Endothelial cell of umbilical vein (primary cell): ENCODE measurements at regions not wholly inside any gene's neighbourhood (a gene's known extent, or its start where the extent isn't known, plus 50 kb on each side); places are given as distances from the start of the nearest gene placed in this dataset.

Experiments
- BruUV-seq: library from RNA; stranded (reverse); fragments of 400-500 nt; replicated peaks from 2 replicates; lab custom pipeline; 2021; lab: Mats Ljungman, UMichigan
- CTCF ChIA-PET: fragments of 300-600, 350-600 bp; sonication (Branson Sonifier 250); formaldehyde crosslinking; loops from one replicate; lab custom pipeline; 2021; ENCODE audit warnings: antibody characterized with exemption, inconsistent platforms; lab: Charles Lee
- POLR2A ChIA-PET: fragments of 300-600, 350-600 bp; sonication (Branson Sonifier 250); formaldehyde crosslinking; loops from one replicate; lab custom pipeline; 2021; ENCODE audit warnings: antibody characterized with exemption, inconsistent platforms; lab: Charles Lee
- DNase-seq: peaks from one replicate; pipeline ENCODE4 v3.0.0-alpha.2; 2011; ENCODE audit warnings: low read depth, low spot score
- FAIRE-seq: peaks from 2 replicates; lab custom pipeline; 2011; peaks lifted over from hg19 to GRCh38; lab: Jason Lieb, UNC
- H2AFZ ChIP-seq: 2 replicates; pipeline ENCODE4 v1.6.0; 2012; ENCODE audit warnings: low read depth, low read length, control low read depth, inconsistent platforms
- H3K27ac ChIP-seq: 2 replicates; pipeline ENCODE4 v1.5.1; 2011; ENCODE audit warnings: low read depth, mild to moderate bottlenecking, control low read depth, low read length, moderate library complexity; ENCODE audit not compliant: insufficient read depth
- H3K27me3 ChIP-seq, 2 experiments: 2 replicates each; pipeline versions ENCODE4 v1.6.0 to v1.6.1; 2011; ENCODE audit warnings: low read length in 2 of 2, mixed read lengths in 1 of 2; ENCODE audit not compliant: control insufficient read depth in 2 of 2, insufficient read depth in 2 of 2
- H3K36me3 ChIP-seq, 2 experiments: 2 replicates in 1 of 2; 3 replicates in 1 of 2; pipeline ENCODE4 v1.5.1; 2011; ENCODE audit warnings: low read length in 2 of 2, mild to moderate bottlenecking in 1 of 2, moderate library complexity in 1 of 2; ENCODE audit not compliant: control insufficient read depth in 2 of 2, insufficient read depth in 2 of 2; ENCODE audit errors: extremely low read depth in 1 of 2
- H3K4me1 ChIP-seq: 3 replicates; pipeline ENCODE4 v1.5.1; 2011; ENCODE audit warnings: mild to moderate bottlenecking, low read length; ENCODE audit not compliant: control insufficient read depth, insufficient read depth; ENCODE audit errors: extremely low read depth
- H3K4me2 ChIP-seq: 2 replicates; pipeline ENCODE4 v1.6.1; 2011; ENCODE audit warnings: low read length, control low read depth, mixed read lengths; ENCODE audit not compliant: insufficient read depth
- H3K4me3 ChIP-seq, 3 experiments: fragments of 200-600 bp in 1 of 3; sonication (generic), shearing (Covaris generic) in 1 of 3; replicated peaks in 1 of 3; 2 replicates each; pipeline ENCODE4 v1.5.1; 2011 to 2016; ENCODE audit warnings: control low read depth in 3 of 3, low read length in 3 of 3, mild to moderate bottlenecking in 2 of 3, inconsistent platforms in 1 of 3, low read depth in 1 of 3, moderate library complexity in 1 of 3; ENCODE audit not compliant: insufficient read depth in 1 of 3
- H3K79me2 ChIP-seq: 2 replicates; pipeline ENCODE4 v1.6.0; 2012; ENCODE audit warnings: low read length, inconsistent platforms; ENCODE audit not compliant: control insufficient read depth, insufficient read depth
- H3K9ac ChIP-seq: replicated peaks from 2 replicates; pipeline ENCODE3; 2011; ENCODE audit warnings: low read length, control low read depth; ENCODE audit not compliant: insufficient read depth; ENCODE audit errors: extremely low read depth
- H3K9me1 ChIP-seq: replicated peaks from 3 replicates; pipeline ENCODE4 v1.6.0; 2011; ENCODE audit warnings: mild to moderate bottlenecking, low read length; ENCODE audit not compliant: control insufficient read depth, insufficient read depth; ENCODE audit errors: extremely low read depth
- H3K9me3 ChIP-seq: replicated peaks from 2 replicates; pipeline ENCODE4 v1.5.1; 2012; ENCODE audit warnings: low read length, inconsistent platforms; ENCODE audit not compliant: control insufficient read depth, insufficient read depth
- H4K20me1 ChIP-seq: replicated peaks from 2 replicates; pipeline ENCODE3; 2011; ENCODE audit warnings: mild to moderate bottlenecking, low read length; ENCODE audit not compliant: control insufficient read depth, insufficient read depth; ENCODE audit errors: extremely low read depth
- CTCF ChIP-seq, 2 donors: IDR thresholded peaks; 1 replicate in 1 of 2; 2 replicates in 1 of 2; pipeline ENCODE4 v1.5.1; 2011; ENCODE audit warnings: low read length in 2 of 2, mild to moderate bottlenecking in 2 of 2, moderate library complexity in 2 of 2, control low read depth in 1 of 2, inconsistent platforms in 1 of 2, low read depth in 1 of 2; ENCODE audit not compliant: insufficient read depth in 1 of 2; ENCODE audit errors: extremely low read depth in 1 of 2
- EZH2 ChIP-seq: IDR thresholded peaks from 2 replicates; pipeline ENCODE4 v1.6.1; 2012; ENCODE audit warnings: borderline replicate concordance, low read depth, mild to moderate bottlenecking, moderate library complexity, low read length, inconsistent platforms; ENCODE audit not compliant: severe bottlenecking
- FOS ChIP-seq: IDR thresholded peaks from 2 replicates; pipeline ENCODE4 v1.6.1; 2011; ENCODE audit warnings: mild to moderate bottlenecking, low read length, moderate library complexity, borderline replicate concordance; ENCODE audit not compliant: insufficient read depth
- GATA2 ChIP-seq: IDR thresholded peaks from 2 replicates; pipeline ENCODE4 v1.7.0; 2011; ENCODE audit warnings: low read depth, mild to moderate bottlenecking, moderate library complexity, mixed read lengths, low read length; ENCODE audit not compliant: insufficient read length, insufficient read depth
- JUN ChIP-seq: IDR thresholded peaks from 2 replicates; pipeline ENCODE4 v1.6.1; 2011; ENCODE audit warnings: borderline replicate concordance, low read depth; ENCODE audit not compliant: insufficient read length, insufficient read depth
- MAX ChIP-seq: IDR thresholded peaks from 2 replicates; pipeline ENCODE4 v1.6.1; 2011; ENCODE audit not compliant: insufficient read depth, insufficient read length
- MYC ChIP-seq: IDR thresholded peaks from one replicate; pipeline ENCODE4 v1.6.1; 2011; ENCODE audit warnings: mild to moderate bottlenecking, low read depth, low read length
- POLR2A ChIP-seq: IDR thresholded peaks from 2 replicates; pipeline ENCODE4 v1.6.1; 2012; ENCODE audit warnings: low read depth, mild to moderate bottlenecking, control low read depth, low read length
- POLR2AphosphoS5 ChIP-seq: IDR thresholded peaks from 2 replicates; pipeline ENCODE4 v1.6.1; 2012; ENCODE audit warnings: low read depth, mild to moderate bottlenecking, control low read depth, low read length, moderate library complexity; ENCODE audit not compliant: insufficient read depth
- dilution Hi-C: fragments of 300-500 bp; cut with MboI; formaldehyde crosslinking; loops from one replicate; pipeline ENCODE4 v1.15.0; 2019; ENCODE audit warnings: low sequenced_read_pairs; ENCODE audit not compliant: extremely low pct_ligation_motif_present
- intact Hi-C: fragments of 100-400 bp; cut with micrococcal nuclease; formaldehyde crosslinking; loops from one replicate; pipeline ENCODE4 v1.10.0; 2022

- FAIRE-seq (no peak), DNase-seq (no peak)
- Histone ChIP-seq H3K36me3 (no peaks in the 10 kb centered on the region), H3K27me3 (no peaks in the 10 kb centered on the region), H3K4me3 (no peak overlapping the region), H3K9me3 (peaks cover 5% of the 10 kb centered on the region), H2AFZ (no peak overlapping the region), H3K79me2 (no peaks in the 10 kb centered on the region), H4K20me1 (no peaks in the 10 kb centered on the region), H3K27ac (no peak overlapping the region), H3K4me2 (no peak overlapping the region), H3K9ac (no peak overlapping the region), H3K4me1 (no peaks in the 10 kb centered on the region), H3K9me1 (no peaks in the 10 kb centered on the region)
- no TSS peak for BruUV-seq
- intact Hi-C loops (no loop called here), dilution Hi-C loops (no loop called here)
- ChIA-PET POLR2A (no interaction called here), CTCF (no interaction called here)
- no peak for TF ChIP-seq EZH2
- no peak for TF ChIP-seq POLR2A
- TF ChIP-seq POLR2AphosphoS5, result no peak
- TF ChIP-seq MYC, result no peak
- TF ChIP-seq MAX, result no peak
- TF ChIP-seq CTCF (IDR thresholded peaks at IDR 0.05; ENCODE audit: extremely low read depth in 1 of 2, insufficient read depth in 1 of 2, low read depth in 1 of 2, low read length in 2 of 2), result no peak
- no peak for TF ChIP-seq GATA2
- TF ChIP-seq FOS, result no peak
- TF ChIP-seq JUN, result no peak
Measured at GRCh38 chr16:48958681-48959080, 323.0 kb downstream of the CBLN1 start.
